ENCODE measurements at regions not wholly inside any gene's neighbourhood (a gene's known extent, or its start where the extent isn't known, plus 50 kb on each side); places are given as distances from the start of the nearest gene placed in this dataset.

DNA sequence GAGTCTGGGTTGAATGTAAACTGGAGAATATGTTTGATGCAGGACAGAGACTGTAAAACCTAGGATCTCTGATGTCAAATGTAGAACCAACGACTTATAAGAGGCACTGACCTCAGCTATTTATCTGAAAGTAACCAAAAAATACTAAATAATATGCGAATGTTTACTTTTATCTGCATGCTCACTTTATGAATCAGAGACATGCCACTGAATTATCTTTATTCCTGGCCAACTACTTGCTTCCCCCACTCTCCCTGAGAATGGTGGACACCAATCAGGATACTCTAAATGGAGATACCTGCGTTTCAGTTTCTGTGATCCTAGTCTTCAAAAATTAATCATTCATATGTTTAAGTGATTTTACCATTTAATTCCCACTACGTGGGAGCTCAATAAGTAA, 1038.4 kb upstream of the PABPC4L start:
- Histone ChIP-seq H3K36me3 (no peaks in the 10 kb centered on the region), H3K4me3 (no peak overlapping the region), H3K4me1 (no peaks in the 10 kb centered on the region), H3K27me3 (no peaks in the 10 kb centered on the region), H3K9me3 (no peaks in the 10 kb centered on the region), H3K27ac (no peak overlapping the region)
- intact Hi-C loops (cut with DNase I) = no loop called here
- DNase-seq (no peak), ATAC-seq (no peak)
- no peak for TF ChIP-seq CTCF (IDR thresholded peaks at IDR 0.05)

GRCh38 chr4:135238940-135239339, 1037.4 kb upstream of the PABPC4L start:
- Histone ChIP-seq H3K4me1 (no peaks in the 10 kb centered on the region), H3K27me3 (no peaks in the 10 kb centered on the region), H3K36me3 (no peaks in the 10 kb centered on the region), H3K9me3 (no peaks in the 10 kb centered on the region), H3K27ac (no peak overlapping the region), H3K4me3 (no peak overlapping the region)
- TF ChIP-seq CTCF (IDR thresholded peaks at IDR 0.05) = no peak
- no peak for ATAC-seq
- DNase-seq = no peak
- intact Hi-C loops (cut with DNase I) = no loop called here

- Histone ChIP-seq H3K36me3 (no peaks in the 10 kb centered on the region), H3K27ac (no peak overlapping the region), H3K9me3 (no peaks in the 10 kb centered on the region), H3K4me3 (no peak overlapping the region), H3K27me3 (no peaks in the 10 kb centered on the region), H3K4me1 (no peaks in the 10 kb centered on the region)
- intact Hi-C loops (cut with DNase I) = no loop called here
- TF ChIP-seq CTCF (IDR thresholded peaks at IDR 0.05) = no peak
- DNase-seq (no peak), ATAC-seq (no peak)
Observed at GRCh38 chr4:135236048-135236447, 1034.5 kb upstream of the PABPC4L start.

DNA sequence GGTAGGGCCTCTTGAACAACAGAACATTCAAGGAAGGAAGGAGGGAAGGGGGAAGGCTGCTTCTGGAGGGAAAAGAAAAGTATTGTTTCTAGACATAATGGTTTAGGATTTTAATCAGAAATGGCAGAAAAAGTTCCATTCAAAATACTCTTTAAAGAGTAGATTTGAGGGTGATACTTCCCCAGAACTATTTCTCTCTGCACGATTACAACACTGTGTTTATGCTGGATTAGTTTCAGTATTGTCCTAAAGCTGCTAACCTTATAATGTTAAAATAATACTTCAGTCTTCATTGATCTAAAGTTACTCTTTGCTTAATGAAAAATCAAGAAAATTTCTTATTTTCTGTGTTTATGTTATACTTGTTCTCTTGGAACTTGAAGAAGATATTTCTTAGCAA, 1026.3 kb upstream of the PABPC4L start:
- DNase-seq = no peak
- no peak for ATAC-seq
- Histone ChIP-seq H3K36me3 (no peaks in the 10 kb centered on the region), H3K27ac (no peak overlapping the region), H3K4me1 (no peaks in the 10 kb centered on the region), H3K27me3 (no peaks in the 10 kb centered on the region), H3K4me3 (no peak overlapping the region), H3K9me3 (no peaks in the 10 kb centered on the region)
- no peak for TF ChIP-seq CTCF (IDR thresholded peaks at IDR 0.05)
- intact Hi-C loops (cut with DNase I) = no loop called here

DNA sequence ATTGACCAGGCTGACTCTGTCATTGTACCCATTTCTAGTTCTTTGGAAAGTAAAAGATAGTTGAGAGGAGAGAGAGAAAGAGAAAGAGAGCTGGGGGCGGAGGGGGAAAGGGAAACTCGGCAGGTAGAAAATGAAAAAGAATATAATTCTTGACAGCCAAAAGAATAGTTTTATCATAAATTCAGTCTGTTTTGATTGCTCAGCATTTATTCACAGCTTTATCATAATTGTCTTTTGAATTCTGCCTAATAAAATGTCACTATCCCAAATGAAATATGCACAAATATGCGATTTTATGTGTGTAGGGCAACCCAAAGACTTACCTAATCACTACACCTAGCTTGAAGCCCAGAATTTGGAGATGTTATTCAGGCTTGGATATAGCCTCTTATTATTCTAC, 1024.0 kb upstream of the PABPC4L start:
- H3K9me3 ChIP-seq = no peaks in the 10 kb centered on the region
- H3K27me3 ChIP-seq = no peaks in the 10 kb centered on the region
- ATAC-seq = no peak
- intact Hi-C loops (cut with DNase I) = no loop called here
- no peak for TF ChIP-seq CTCF (IDR thresholded peaks at IDR 0.05)
- H3K36me3 ChIP-seq = no peaks in the 10 kb centered on the region
- no peak overlapping the region for H3K27ac ChIP-seq
- H3K4me1 ChIP-seq = no peaks in the 10 kb centered on the region
- DNase-seq = no peak
- no peak overlapping the region for H3K4me3 ChIP-seq

- Histone ChIP-seq H3K4me3 (no peak overlapping the region), H3K27ac (no peak overlapping the region), H3K36me3 (no peaks in the 10 kb centered on the region), H3K4me1 (no peaks in the 10 kb centered on the region), H3K9me3 (no peaks in the 10 kb centered on the region), H3K27me3 (no peaks in the 10 kb centered on the region)
- intact Hi-C loops (cut with DNase I) = no loop called here
- DNase-seq = no peak
- ATAC-seq = no peak
- no peak for TF ChIP-seq CTCF (IDR thresholded peaks at IDR 0.05)
Observed at GRCh38 chr4:135210341-135210740, 1008.8 kb upstream of the PABPC4L start.
